Naive thymus-derived CD4-positive, alpha-beta T cell (primary cell): ENCODE measurements at regions not wholly inside any gene's neighbourhood (a gene's known extent, or its start where the extent isn't known, plus 50 kb on each side); places are given as distances from the start of the nearest gene placed in this dataset.
A peak's percentile ranks its signal among the peaks of the same experiment; 100 is the strongest.
"Not testable (repeated sequence)": the region's sequence is repeated elsewhere in the genome, so short reads cannot be mapped to it uniquely, and the experiment has no call there.

Experiments
- ATAC-seq: fragments of 150-1000 bp; cut with Tn5 transposase; 2 replicates; pipeline ENCODE4 v1.10.0; 2021; ENCODE audit warnings: mild to moderate bottlenecking, moderate library complexity
- CTCF ChIA-PET: fragments of 350-600 bp; sonication (Branson Sonifier 250); formaldehyde crosslinking; loops from one replicate; lab custom pipeline; 2021; ENCODE audit warnings: antibody characterized with exemption; lab: Charles Lee
- POLR2A ChIA-PET: fragments of 350-600 bp; sonication (Branson Sonifier 250); formaldehyde crosslinking; loops from one replicate; lab custom pipeline; 2021; ENCODE audit warnings: antibody characterized with exemption, inconsistent platforms; lab: Charles Lee
- DNase-seq, 9 donors: peaks; one replicate each; pipeline versions ENCODE4 v3.0.0 to v3.0.0-alpha.2; 2020 to 2022; ENCODE audit warnings: mixed read lengths in 1 of 9
- H3K27ac ChIP-seq: one replicate; pipeline ENCODE4 v1.7.0; 2013; ENCODE audit warnings: mild to moderate bottlenecking, low read depth, low read length, moderate library complexity
- H3K27me3 ChIP-seq, 2 donors: one replicate each; pipeline ENCODE4 v1.7.0; 2013; ENCODE audit warnings: low read length in 2 of 2, mild to moderate bottlenecking in 2 of 2, moderate library complexity in 2 of 2; ENCODE audit not compliant: control insufficient read depth in 2 of 2, insufficient read depth in 2 of 2
- H3K36me3 ChIP-seq, 3 experiments: 1 replicate in 2 of 3; 2 replicates in 1 of 3; pipeline ENCODE4 v1.7.0; 2013; ENCODE audit warnings: low read length in 3 of 3, mild to moderate bottlenecking in 3 of 3, moderate library complexity in 1 of 3; ENCODE audit not compliant: insufficient read depth in 3 of 3, control insufficient read depth in 2 of 3
- H3K4me1 ChIP-seq, 2 donors: one replicate each; pipeline ENCODE4 v1.7.0; 2013; ENCODE audit warnings: low read length in 2 of 2, mild to moderate bottlenecking in 2 of 2, moderate library complexity in 1 of 2; ENCODE audit not compliant: control insufficient read depth in 2 of 2, insufficient read depth in 2 of 2
- H3K4me3 ChIP-seq: 2 replicates; pipeline ENCODE4 v1.7.0; 2013; ENCODE audit warnings: mild to moderate bottlenecking, low read length
- H3K9me3 ChIP-seq, 3 experiments: 1 replicate in 2 of 3; 2 replicates in 1 of 3; pipeline ENCODE4 v1.7.0; 2013; ENCODE audit warnings: low read length in 3 of 3; ENCODE audit not compliant: control insufficient read depth in 2 of 3
- H3K27ac Mint-ChIP-seq, 9 donors: one replicate each; pipeline ENCODE4 v1.8.0; 2020 to 2022; ENCODE audit warnings: mixed read lengths in 9 of 9, mild to moderate bottlenecking in 8 of 9, moderate library complexity in 5 of 9, inconsistent platforms in 2 of 9
- H3K27me3 Mint-ChIP-seq, 5 donors: one replicate each; pipeline ENCODE4 v1.8.0; 2021 to 2022; ENCODE audit warnings: mixed read lengths in 5 of 5, mild to moderate bottlenecking in 1 of 5
- H3K36me3 Mint-ChIP-seq, 5 donors: one replicate each; pipeline ENCODE4 v1.8.0; 2020 to 2022; ENCODE audit warnings: mixed read lengths in 5 of 5, mild to moderate bottlenecking in 3 of 5, inconsistent platforms in 1 of 5
- H3K4me1 Mint-ChIP-seq, 7 donors: one replicate each; pipeline ENCODE4 v1.8.0; 2020 to 2022; ENCODE audit warnings: mixed read lengths in 7 of 7, mild to moderate bottlenecking in 3 of 7, inconsistent platforms in 1 of 7
- H3K4me3 Mint-ChIP-seq, 10 donors: one replicate each; pipeline ENCODE4 v1.8.0; 2020 to 2022; ENCODE audit warnings: mild to moderate bottlenecking in 10 of 10, mixed read lengths in 10 of 10, moderate library complexity in 6 of 10, inconsistent platforms in 2 of 10
- H3K9me3 Mint-ChIP-seq, 11 donors: one replicate each; pipeline ENCODE4 v1.8.0; 2020 to 2022; ENCODE audit warnings: mixed read lengths in 11 of 11, mild to moderate bottlenecking in 4 of 11, inconsistent platforms in 1 of 11, moderate library complexity in 1 of 11
- intact Hi-C, 2 donors: fragments of 100-400 bp; cut with micrococcal nuclease; formaldehyde crosslinking; loops; one replicate each; pipeline ENCODE4 v1.15.1; 2023

- DNase-seq, POLR2A ChIA-PET, H3K36me3 ChIP-seq, H3K27ac Mint-ChIP-seq, H3K27me3 ChIP-seq, H3K9me3 Mint-ChIP-seq, H3K4me1 ChIP-seq, H3K9me3 ChIP-seq, intact Hi-C loops, H3K4me3 ChIP-seq, H3K4me3 Mint-ChIP-seq, H3K36me3 Mint-ChIP-seq, CTCF ChIA-PET, H3K27ac ChIP-seq, ATAC-seq, H3K4me1 Mint-ChIP-seq, H3K27me3 Mint-ChIP-seq: not testable (repeated sequence)
Observed at GRCh38 chrX:3837211-3837610, 123.8 kb upstream of the PRKX start.

GRCh38 chrX:3833761-3834542 is 120.5 kb upstream of the PRKX start:
- H3K4me3 ChIP-seq, H3K27ac Mint-ChIP-seq, H3K27me3 ChIP-seq, H3K4me3 Mint-ChIP-seq, H3K36me3 Mint-ChIP-seq, H3K36me3 ChIP-seq, intact Hi-C loops, H3K9me3 ChIP-seq, H3K4me1 ChIP-seq, H3K4me1 Mint-ChIP-seq, POLR2A ChIA-PET, H3K27me3 Mint-ChIP-seq, H3K27ac ChIP-seq, H3K9me3 Mint-ChIP-seq, DNase-seq, ATAC-seq, CTCF ChIA-PET: not testable (repeated sequence)

- POLR2A ChIA-PET, H3K27me3 ChIP-seq, H3K9me3 ChIP-seq, H3K4me3 ChIP-seq, DNase-seq, CTCF ChIA-PET, H3K27me3 Mint-ChIP-seq, H3K9me3 Mint-ChIP-seq, H3K27ac ChIP-seq, H3K4me1 ChIP-seq, intact Hi-C loops, H3K4me1 Mint-ChIP-seq, ATAC-seq, H3K36me3 ChIP-seq, H3K27ac Mint-ChIP-seq, H3K4me3 Mint-ChIP-seq, H3K36me3 Mint-ChIP-seq: not testable (repeated sequence)
Observed at GRCh38 chrX:3830020-3830419, 116.6 kb upstream of the PRKX start.

GRCh38 chrX:3829041-3829531 is 115.6 kb upstream of the PRKX start:
- H3K36me3 ChIP-seq, H3K27ac Mint-ChIP-seq, H3K4me3 Mint-ChIP-seq, DNase-seq, ATAC-seq, H3K27ac ChIP-seq, CTCF ChIA-PET, H3K4me3 ChIP-seq, H3K4me1 Mint-ChIP-seq, POLR2A ChIA-PET, intact Hi-C loops, H3K27me3 Mint-ChIP-seq, H3K9me3 ChIP-seq, H3K27me3 ChIP-seq, H3K36me3 Mint-ChIP-seq, H3K9me3 Mint-ChIP-seq, H3K4me1 ChIP-seq: not testable (repeated sequence)

GRCh38 chrX:3828378-3829040 is 115.1 kb upstream of the PRKX start:
- H3K4me1 Mint-ChIP-seq, intact Hi-C loops, H3K36me3 Mint-ChIP-seq, H3K4me3 Mint-ChIP-seq, H3K9me3 Mint-ChIP-seq, H3K27me3 ChIP-seq, H3K27me3 Mint-ChIP-seq, ATAC-seq, H3K36me3 ChIP-seq, DNase-seq, H3K4me1 ChIP-seq, POLR2A ChIA-PET, H3K27ac ChIP-seq, H3K4me3 ChIP-seq, H3K9me3 ChIP-seq, H3K27ac Mint-ChIP-seq, CTCF ChIA-PET: not testable (repeated sequence)

- ATAC-seq, H3K27ac ChIP-seq, DNase-seq, CTCF ChIA-PET, H3K27me3 ChIP-seq, H3K4me3 ChIP-seq, H3K9me3 Mint-ChIP-seq, H3K36me3 ChIP-seq, H3K9me3 ChIP-seq, H3K4me3 Mint-ChIP-seq, H3K4me1 ChIP-seq, POLR2A ChIA-PET, intact Hi-C loops, H3K27ac Mint-ChIP-seq, H3K4me1 Mint-ChIP-seq, H3K27me3 Mint-ChIP-seq: not testable (repeated sequence)
- peaks cover 3 to 25% (median 10%) of the 10 kb centered on the region in 5 donors for H3K36me3 Mint-ChIP-seq
Observed at GRCh38 chrX:3824008-3824407, 110.6 kb upstream of the PRKX start.

- ATAC-seq (no peak), DNase-seq (no peak)
- Mint-ChIP-seq H3K9me3 (peaks cover 0 to 1% (median 0%) of the 10 kb centered on the region in 11 donors), H3K4me3 (no peak overlapping the region), H3K36me3 (peaks cover 3 to 31% (median 10%) of the 10 kb centered on the region in 5 donors), H3K27ac (peak overlapping the region in 4 of 9 donors; percentile 31 to 56 (median 40)), H3K27me3 (no peaks in the 10 kb centered on the region), H3K4me1 (peaks cover 0 to 28% (median 12%) of the 10 kb centered on the region in 7 donors)
- H3K27me3 ChIP-seq, result no peaks in the 10 kb centered on the region
- H3K9me3 ChIP-seq, result no peaks in the 10 kb centered on the region
- no peak overlapping the region for H3K4me3 ChIP-seq
- no peak overlapping the region for H3K27ac ChIP-seq
- ChIA-PET POLR2A (no interaction called here), CTCF (no interaction called here)
- H3K36me3 ChIP-seq, result peaks cover 0 to 5% (median 0%) of the 10 kb centered on the region in 3 experiments
- H3K4me1 ChIP-seq, result no peaks in the 10 kb centered on the region
- intact Hi-C loops, result no loop called here
Observed at GRCh38 chrX:3820167-3820566, 106.7 kb upstream of the PRKX start.
